Skin epidermis (tissue), 12 donors: ENCODE measurements at regions not wholly inside any gene's neighbourhood (a gene's known extent, or its start where the extent isn't known, plus 50 kb on each side); places are given as distances from the start of the nearest gene placed in this dataset.

Experiments
- H3K27ac ChIP-seq, 21 experiments: fragments of 200-600 bp; sonication (generic) in 11 of 21; one replicate each; pipeline ENCODE4 v1.5.0; 2020; ENCODE audit warnings: mild to moderate bottlenecking in 3 of 21, inconsistent platforms in 2 of 21, moderate library complexity in 2 of 21
- H3K4me3 ChIP-seq, 7 experiments: fragments of 200-600 bp; sonication (generic) in 2 of 7; one replicate each; pipeline ENCODE4 v1.5.0; 2020; ENCODE audit warnings: inconsistent platforms in 2 of 7, mild to moderate bottlenecking in 2 of 7, moderate library complexity in 1 of 7

- no peak overlapping the region for H3K27ac ChIP-seq
Measured at GRCh38 chr6:135784507-135784906, 67.0 kb upstream of the PDE7B start.

GRCh38 chr6:135789375-135790050 is 62.0 kb upstream of the PDE7B start:
- no peak overlapping the region for H3K27ac ChIP-seq

More at GRCh38 chr6:135784507-135784906, 67.0 kb upstream of the PDE7B start:
- no peak overlapping the region for H3K4me3 ChIP-seq

GRCh38 chr6:135791441-135791840 is 60.1 kb upstream of the PDE7B start:
- H3K27ac ChIP-seq = no peak overlapping the region
- H3K4me3 ChIP-seq = no peak overlapping the region

More at GRCh38 chr6:135789375-135790050, 62.0 kb upstream of the PDE7B start:
- no peak overlapping the region for H3K4me3 ChIP-seq

- no peak overlapping the region for H3K4me3 ChIP-seq
- no peak overlapping the region for H3K27ac ChIP-seq
Measured at GRCh38 chr6:135796643-135797305, 54.7 kb upstream of the PDE7B start.

- no peak overlapping the region for H3K4me3 ChIP-seq
- H3K27ac ChIP-seq = no peak overlapping the region
Measured at GRCh38 chr6:135797361-135797760, 54.1 kb upstream of the PDE7B start.

GRCh38 chr6:135798751-135799515 is 52.6 kb upstream of the PDE7B start:
- no peak overlapping the region for H3K27ac ChIP-seq
- H3K4me3 ChIP-seq = no peak overlapping the region
